NCI-H1092 treated with DMSO at 0.1 percent for 48 hours (cell line): ENCODE measurements at regions not wholly inside any gene's neighbourhood (a gene's known extent, or its start where the extent isn't known, plus 50 kb on each side); places are given as distances from the start of the nearest gene placed in this dataset.
"Not testable (repeated sequence)": the region's sequence is repeated elsewhere in the genome, so short reads cannot be mapped to it uniquely, and the experiment has no call there.

Experiments
- DNase-seq: peaks from one replicate; lab custom pipeline; 2025; lab: John Stamatoyannopoulos, UW

DNA sequence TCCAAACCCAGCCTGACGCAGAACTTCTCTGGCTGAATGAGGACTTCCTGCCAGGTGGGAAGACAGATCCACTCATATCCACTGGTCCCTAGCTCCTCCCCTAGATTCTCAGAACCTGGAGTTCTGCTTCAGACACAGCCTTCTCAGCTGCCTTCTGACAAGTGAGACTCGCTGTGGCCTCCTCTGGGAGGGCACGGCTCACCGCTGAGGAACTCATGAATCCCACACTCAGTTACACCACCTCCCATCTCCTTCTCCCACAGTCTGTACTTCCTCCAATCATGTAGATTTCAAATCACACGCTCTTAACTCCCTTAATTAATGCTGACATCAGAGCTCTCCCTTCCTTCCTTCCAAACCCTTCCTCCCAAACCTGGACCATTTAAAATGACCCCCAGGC lies 86.4 kb upstream of the TMEM45B start:
- no peak for DNase-seq

GRCh38 chr11:129729823-129730222 lies 85.8 kb upstream of the TMEM45B start:
- DNase-seq = no peak

- DNase-seq = no peak
These were observed 84.3 kb upstream of the TMEM45B start for GRCh38 chr11:129731316-129731715.

DNA sequence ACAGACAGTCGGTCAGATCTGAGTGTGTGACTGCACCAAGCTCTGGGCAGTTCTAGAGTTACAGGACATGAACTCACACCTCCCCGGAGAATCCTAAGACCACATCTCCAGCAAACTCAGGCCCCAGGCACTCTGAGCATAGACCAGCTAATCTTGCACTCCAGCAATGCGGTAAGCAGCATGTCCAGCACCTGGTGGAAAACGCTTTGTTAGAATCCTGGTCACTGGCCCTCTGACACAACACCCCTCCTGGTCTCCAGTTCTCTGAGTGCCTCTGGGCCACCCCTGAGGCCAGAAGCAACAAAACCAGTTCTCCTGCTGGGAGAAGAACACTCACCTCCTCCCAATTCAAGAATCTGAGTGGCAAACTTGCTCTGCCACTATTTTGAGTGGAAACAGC lies 82.7 kb upstream of the TMEM45B start:
- DNase-seq = no peak

- no peak for DNase-seq
These were observed 82.3 kb upstream of the TMEM45B start for GRCh38 chr11:129733384-129733783.

GRCh38 chr11:129733981-129734380 lies 81.7 kb upstream of the TMEM45B start:
- DNase-seq = no peak

DNA sequence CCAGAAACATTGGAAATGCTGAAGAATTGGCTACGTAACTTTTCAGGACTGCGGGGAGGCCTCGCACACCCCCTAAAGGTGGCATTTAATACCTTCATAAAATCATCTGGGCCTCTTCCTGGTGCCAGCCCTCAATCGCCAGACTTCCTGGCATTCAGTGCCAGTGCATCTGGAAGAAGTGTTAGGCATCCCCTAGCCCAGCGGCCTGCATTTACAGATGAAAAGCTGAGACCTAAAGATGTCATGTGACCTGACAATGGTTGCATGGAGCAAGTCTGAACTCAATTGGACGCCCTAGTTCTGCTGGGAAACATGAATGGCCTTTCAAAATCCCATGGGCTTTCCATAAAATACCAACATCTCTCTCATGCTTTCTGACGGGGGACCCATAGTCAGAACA lies 81.0 kb upstream of the TMEM45B start:
- DNase-seq = no peak

DNA sequence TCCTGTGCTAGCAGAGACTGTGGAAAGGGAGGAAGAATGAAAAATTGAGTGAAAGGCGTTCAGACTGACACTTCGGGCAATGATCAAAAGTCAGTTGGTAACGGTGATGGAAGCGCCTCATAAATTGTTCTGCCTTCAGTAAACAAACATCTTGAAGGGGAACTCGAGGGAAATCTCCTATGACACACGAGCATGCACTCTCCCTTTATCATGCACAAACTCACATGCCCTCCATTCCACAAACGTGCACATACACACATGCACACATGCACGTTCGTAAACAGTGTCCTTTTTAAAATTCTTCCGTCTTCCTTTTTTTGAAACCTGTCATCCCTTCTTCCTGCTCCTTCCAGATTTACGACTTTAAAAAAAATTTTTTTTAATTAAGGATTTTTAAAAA lies 77.8 kb upstream of the TMEM45B start:
- DNase-seq = no peak

DNA sequence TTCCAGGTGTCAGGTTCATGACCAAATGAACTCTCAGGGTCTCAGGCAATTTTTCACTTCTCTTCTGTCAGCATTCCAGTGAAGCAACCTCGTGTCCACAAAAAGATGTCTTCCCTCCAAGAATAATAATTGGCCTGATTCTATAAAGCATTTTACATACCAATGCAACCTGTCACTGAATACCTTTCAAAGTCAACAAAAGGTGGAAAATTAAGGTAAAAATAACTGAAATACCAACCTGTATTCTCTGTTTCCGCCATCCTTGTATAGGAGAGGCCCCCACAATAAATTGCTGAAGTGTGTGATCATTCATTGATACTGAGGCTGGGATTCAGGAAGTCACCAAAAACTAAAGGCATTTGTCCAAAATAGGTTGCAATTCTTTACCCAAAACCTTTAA lies 77.4 kb upstream of the TMEM45B start:
- no peak for DNase-seq

DNA sequence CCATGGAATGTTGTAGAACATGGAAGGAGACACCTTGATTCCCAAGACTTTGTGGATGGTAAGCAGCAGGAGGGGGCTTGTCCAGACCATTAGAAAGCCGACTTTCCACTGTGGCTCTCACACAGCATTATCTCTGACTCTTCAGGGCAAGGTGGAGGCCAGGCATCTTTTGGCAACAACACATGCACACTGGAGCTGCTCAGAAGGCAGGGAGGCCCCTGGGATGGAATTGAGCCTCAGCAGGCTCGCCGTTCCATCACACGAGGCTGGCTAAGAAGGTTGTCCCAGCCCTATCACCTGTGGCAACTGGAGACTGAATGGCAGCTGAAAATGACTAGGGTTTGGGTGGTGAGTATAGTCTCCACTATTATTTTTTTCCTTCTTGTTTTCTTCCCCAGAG lies 76.3 kb upstream of the TMEM45B start:
- DNase-seq = peak; percentile 56

DNA sequence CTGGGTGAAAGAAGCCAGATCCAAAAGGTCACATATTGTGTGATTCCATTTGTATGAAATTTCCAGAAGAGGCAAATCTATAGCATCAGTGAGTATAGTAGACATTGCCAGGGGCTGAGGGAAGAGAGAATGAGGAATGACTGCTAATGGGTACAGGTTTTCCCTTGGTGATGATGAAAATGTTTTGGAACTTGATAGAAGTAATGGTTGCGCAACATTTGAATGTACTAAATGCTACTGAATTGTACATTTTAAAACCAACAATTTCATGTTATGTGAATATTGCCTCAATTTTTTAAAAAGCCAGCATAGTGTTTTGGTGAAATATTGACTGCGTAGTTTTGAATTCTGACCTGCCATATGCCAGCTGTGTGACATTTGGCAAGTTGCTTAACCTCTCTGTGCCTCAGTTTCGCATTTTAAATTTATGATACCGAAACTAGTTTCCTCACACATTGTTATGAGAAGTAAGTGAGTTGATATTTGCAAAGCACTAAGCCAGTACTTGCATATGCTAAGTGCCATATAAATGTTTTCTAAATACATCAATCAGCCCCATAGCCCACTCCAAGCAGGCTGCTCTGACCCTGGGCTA lies 75.4 kb upstream of the TMEM45B start:
- no peak for DNase-seq

DNA sequence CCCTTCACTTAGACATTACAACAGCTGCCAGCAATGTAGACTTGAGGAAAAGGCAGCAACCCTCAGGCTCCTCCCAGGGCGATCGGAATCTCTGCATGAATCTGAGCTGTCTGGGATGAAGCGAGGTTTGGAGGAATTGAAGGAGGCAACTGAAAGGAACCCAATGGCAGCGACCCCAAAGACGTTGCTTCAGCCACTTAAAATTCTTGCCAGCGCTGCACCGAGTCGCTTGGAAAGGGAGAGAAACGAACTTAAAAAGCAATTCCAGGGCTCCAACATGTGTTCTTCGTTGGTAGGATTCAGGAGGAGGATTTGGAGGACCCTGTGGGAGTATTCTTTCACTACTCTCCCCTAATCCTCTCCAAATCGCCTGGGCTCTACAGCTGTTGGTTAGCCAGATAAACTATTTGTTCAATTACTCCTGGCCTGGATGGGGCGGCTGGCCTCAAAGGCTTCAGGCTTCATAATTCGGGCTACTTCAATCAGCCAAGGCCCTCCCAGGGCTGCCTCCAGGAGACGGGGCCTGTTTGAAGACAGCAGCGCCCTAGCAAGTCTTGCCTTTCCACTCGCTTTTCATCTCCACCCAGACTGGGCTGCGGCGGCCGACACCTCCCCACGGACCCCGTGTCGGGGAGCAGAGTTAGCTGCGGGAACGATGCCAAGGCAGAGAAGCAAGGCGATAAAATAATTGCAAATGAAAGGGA lies 72.4 kb upstream of the TMEM45B start:
- no peak for DNase-seq

DNA sequence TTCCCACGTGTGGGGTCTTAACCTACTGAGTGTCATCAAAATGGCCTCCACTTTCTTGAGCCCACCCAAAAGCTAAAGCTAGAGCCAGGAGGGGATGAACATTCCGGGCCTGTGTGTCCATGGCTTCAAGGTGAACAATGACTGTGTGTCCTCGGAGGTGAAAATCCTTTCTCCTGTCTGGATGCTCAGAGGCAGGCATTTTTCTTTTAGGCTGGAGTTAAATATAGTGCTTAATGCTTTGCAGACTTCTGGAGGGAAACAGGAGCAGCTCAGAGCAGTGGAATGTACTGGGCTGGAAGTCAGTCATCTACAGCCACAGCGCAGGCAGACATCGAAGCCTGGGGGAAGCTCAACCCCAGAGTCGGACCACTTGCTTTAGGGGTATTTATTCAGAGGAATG lies 68.6 kb upstream of the TMEM45B start:
- no peak for DNase-seq

DNA sequence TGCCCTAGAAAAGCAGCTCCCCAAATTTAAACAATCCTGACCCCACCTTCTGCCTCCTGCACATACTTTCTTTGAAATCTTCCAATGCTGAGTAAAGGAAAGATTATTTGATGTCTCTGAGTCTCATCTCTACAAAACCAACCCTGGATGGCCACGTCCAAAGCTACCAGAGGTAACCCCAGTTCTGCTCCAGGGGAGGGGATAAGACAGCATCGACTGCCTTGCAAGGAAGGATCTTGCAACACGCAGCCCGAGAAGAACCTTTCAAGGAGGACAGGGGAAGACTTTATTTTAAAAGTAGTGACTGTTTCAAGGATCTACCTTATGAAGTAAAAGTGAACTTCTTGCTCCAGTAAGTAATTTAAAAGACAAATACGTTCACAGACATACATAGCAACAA lies 66.5 kb upstream of the TMEM45B start:
- DNase-seq = no peak

DNA sequence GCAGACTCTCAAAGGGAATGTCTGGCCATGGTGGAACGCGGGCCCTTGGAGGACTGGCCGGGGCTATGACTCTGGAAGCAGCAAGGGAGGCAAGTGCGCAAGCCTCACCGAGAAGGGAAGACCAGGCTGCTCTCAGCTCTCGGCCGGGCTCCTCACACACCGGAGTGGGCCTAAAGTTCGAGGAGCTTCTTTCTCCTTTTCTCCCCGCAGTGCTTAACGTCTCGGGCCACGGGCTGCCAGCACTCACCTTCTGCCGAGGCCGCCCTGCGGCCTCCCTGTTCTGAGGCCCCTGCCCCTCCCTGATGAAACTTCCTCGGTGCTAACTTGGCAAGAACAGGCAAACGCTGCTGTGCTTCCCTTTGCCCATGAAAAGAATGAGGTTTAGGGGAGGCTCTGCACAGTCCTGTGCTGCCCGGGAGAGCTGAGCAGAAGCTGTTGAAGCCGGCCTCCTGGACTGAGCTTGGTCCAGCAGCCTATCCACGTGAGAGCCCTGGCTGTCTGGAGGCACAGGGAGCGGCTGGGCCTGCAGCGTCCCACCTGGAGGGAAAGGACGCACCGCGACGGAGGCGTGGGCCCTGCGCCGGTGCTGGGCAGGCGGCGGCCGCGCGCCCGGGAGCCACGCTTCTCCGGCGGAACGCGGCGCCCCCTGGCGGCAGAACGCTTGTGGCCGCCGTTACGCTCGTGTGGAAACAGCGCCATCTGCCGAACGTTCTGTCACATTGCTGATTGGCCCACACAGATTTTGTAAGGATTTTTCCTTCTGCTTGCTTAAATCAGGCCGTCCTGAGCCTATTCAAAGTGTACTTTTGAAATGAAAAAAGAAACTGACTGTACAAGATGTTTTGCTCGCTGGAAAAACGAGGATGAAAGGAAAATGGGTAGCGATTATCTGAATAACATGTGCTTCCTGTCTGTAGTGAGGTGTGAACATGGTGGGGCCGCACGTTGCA lies 65.0 kb upstream of the TMEM45B start:
- peak; percentile 83 for DNase-seq

- no peak for DNase-seq
These were observed 64.1 kb upstream of the TMEM45B start for GRCh38 chr11:129751511-129751910.

DNA sequence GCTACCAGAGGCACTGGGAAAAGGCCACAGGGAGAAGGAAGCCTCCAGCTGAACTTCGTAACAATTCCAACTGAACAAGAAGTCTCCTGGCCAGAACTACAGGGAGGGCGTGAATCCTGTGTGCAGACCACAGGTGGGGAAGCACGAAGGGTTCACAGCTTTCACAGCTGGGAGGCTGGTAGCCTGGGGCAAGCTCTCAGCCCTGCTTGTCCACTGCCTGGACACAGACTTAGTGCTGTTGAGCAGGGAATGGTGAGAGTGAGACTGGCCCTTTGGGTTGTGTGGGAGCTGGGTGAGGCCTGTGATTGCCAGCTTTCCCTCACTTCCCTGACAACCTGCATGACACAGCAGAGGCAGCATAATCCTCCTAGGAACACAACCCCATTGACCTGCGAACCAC lies 52.1 kb upstream of the TMEM45B start:
- DNase-seq = not testable (repeated sequence)

DNA sequence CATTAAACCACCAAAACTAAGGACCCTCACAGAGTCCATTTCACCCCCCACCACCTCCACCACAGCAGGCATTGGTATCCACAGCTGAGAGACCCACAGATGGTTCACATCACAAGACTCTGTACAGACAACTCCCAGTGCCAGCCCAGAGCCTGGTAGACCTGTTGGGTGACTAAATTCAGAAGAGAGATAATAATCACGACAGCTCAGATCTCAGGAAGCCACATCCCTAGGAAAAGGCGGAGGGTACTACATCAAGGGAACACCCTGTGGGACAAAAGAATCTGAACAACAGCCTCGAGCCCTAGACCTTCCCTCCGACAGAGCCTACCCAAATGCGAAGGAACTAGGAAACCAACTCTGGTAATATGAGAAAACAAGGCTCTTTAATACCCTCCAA lies 51.4 kb upstream of the TMEM45B start:
- DNase-seq = not testable (repeated sequence)
